ENCODE measurements at regions not wholly inside any gene's neighbourhood (a gene's known extent, or its start where the extent isn't known, plus 50 kb on each side); places are given as distances from the start of the nearest gene placed in this dataset.

GRCh38 chr19:28841531-28841930 lies 371.4 kb downstream of the UQCRFS1 start:
- no peak for DNase-seq (ENCODE audit: low spot score)

GRCh38 chr19:28840891-28841290 lies 372.1 kb downstream of the UQCRFS1 start:
- no peak for DNase-seq (ENCODE audit: low spot score)

GRCh38 chr19:28839455-28839854 lies 373.5 kb downstream of the UQCRFS1 start:
- no peak for DNase-seq (ENCODE audit: low spot score)

- DNase-seq (ENCODE audit: low spot score), result no peak
These were observed 374.0 kb downstream of the UQCRFS1 start for GRCh38 chr19:28838909-28839308.

GRCh38 chr19:28836421-28836820 lies 376.5 kb downstream of the UQCRFS1 start:
- no peak for DNase-seq (ENCODE audit: low spot score)

- no peak for DNase-seq (ENCODE audit: low spot score)
These were observed 378.0 kb downstream of the UQCRFS1 start for GRCh38 chr19:28834996-28835395.

GRCh38 chr19:28831462-28831861 lies 381.5 kb downstream of the UQCRFS1 start:
- DNase-seq (ENCODE audit: low spot score), result no peak

- DNase-seq (ENCODE audit: low spot score), result no peak
These were observed 383.2 kb downstream of the UQCRFS1 start for GRCh38 chr19:28829762-28830161.

GRCh38 chr19:28829359-28829758 lies 383.6 kb downstream of the UQCRFS1 start:
- no peak for DNase-seq (ENCODE audit: low spot score)

- no peak for DNase-seq (ENCODE audit: low spot score)
These were observed 384.6 kb downstream of the UQCRFS1 start for GRCh38 chr19:28828276-28828870.

- DNase-seq (ENCODE audit: low spot score), result no peak
These were observed 385.6 kb downstream of the UQCRFS1 start for GRCh38 chr19:28827382-28827781.

GRCh38 chr19:28823338-28823961 lies 389.5 kb downstream of the UQCRFS1 start:
- no peak for DNase-seq (ENCODE audit: low spot score)

- no peak for DNase-seq (ENCODE audit: low spot score)
These were observed 392.7 kb downstream of the UQCRFS1 start for GRCh38 chr19:28820289-28820688.

GRCh38 chr19:28815257-28815656 lies 397.7 kb downstream of the UQCRFS1 start:
- no peak for DNase-seq (ENCODE audit: low spot score)

GRCh38 chr19:28794301-28794700 lies 418.6 kb downstream of the UQCRFS1 start:
- DNase-seq (ENCODE audit: low spot score), result no peak

GRCh38 chr19:28793391-28794168 lies 419.4 kb downstream of the UQCRFS1 start:
- DNase-seq (ENCODE audit: low spot score), result peak; percentile 21

GRCh38 chr19:28785971-28786370 lies 427.0 kb downstream of the UQCRFS1 start:
- DNase-seq (ENCODE audit: low spot score), result no peak

- DNase-seq (ENCODE audit: low spot score), result no peak
These were observed 448.9 kb downstream of the UQCRFS1 start for GRCh38 chr19:28764066-28764465.

GRCh38 chr19:28746478-28746877 lies 466.5 kb downstream of the UQCRFS1 start:
- no peak for DNase-seq (ENCODE audit: low spot score)

- DNase-seq (ENCODE audit: low spot score), result no peak
These were observed 468.0 kb downstream of the UQCRFS1 start for GRCh38 chr19:28744943-28745342.

GRCh38 chr19:28744014-28744413 lies 468.9 kb downstream of the UQCRFS1 start:
- DNase-seq (ENCODE audit: low spot score), result no peak

GRCh38 chr19:28737021-28737895 lies 475.7 kb downstream of the UQCRFS1 start:
- peak; percentile 70 for DNase-seq (ENCODE audit: low spot score)
